Stimulated activated CD4-positive, alpha-beta T cell treated with anti-CD3 and anti-CD28 coated beads, Interleukin-4, amount 100 ng/mL, for 4 hours (primary cell): ENCODE measurements at regions not wholly inside any gene's neighbourhood (a gene's known extent, or its start where the extent isn't known, plus 50 kb on each side); places are given as distances from the start of the nearest gene placed in this dataset.

Source experiments
- DNase-seq, 2 experiments: peaks; one replicate each; pipeline ENCODE4 v3.0.0-alpha.2; 2020

- no peak for DNase-seq
Measured at GRCh38 chr22:46079093-46079860, 71.0 kb upstream of the PPARA start.

GRCh38 chr22:46079861-46080821, 70.2 kb upstream of the PPARA start:
- no peak for DNase-seq

GRCh38 chr22:46081036-46081830, 69.1 kb upstream of the PPARA start:
- no peak for DNase-seq

- DNase-seq: no peak
Measured at GRCh38 chr22:46081831-46082210, 68.5 kb upstream of the PPARA start.

- no peak for DNase-seq
Measured at GRCh38 chr22:46082633-46083032, 67.7 kb upstream of the PPARA start.

- no peak for DNase-seq
Measured at GRCh38 chr22:46083383-46084350, 66.7 kb upstream of the PPARA start.

- DNase-seq: no peak
Measured at GRCh38 chr22:46084376-46084775, 66.0 kb upstream of the PPARA start.

GRCh38 chr22:46084943-46085827, 65.1 kb upstream of the PPARA start:
- DNase-seq: no peak

GRCh38 chr22:46085828-46086576, 64.3 kb upstream of the PPARA start:
- DNase-seq: no peak

- DNase-seq: no peak
Measured at GRCh38 chr22:46086577-46087335, 63.6 kb upstream of the PPARA start.

GRCh38 chr22:46087336-46087690, 63.0 kb upstream of the PPARA start:
- no peak for DNase-seq

- DNase-seq: no peak
Measured at GRCh38 chr22:46087816-46088277, 62.5 kb upstream of the PPARA start.

GRCh38 chr22:46088541-46089311, 61.6 kb upstream of the PPARA start:
- DNase-seq: no peak

- no peak for DNase-seq
Measured at GRCh38 chr22:46089426-46090035, 60.8 kb upstream of the PPARA start.

GRCh38 chr22:46090036-46090591, 60.2 kb upstream of the PPARA start:
- no peak for DNase-seq

GRCh38 chr22:46090631-46091201, 59.6 kb upstream of the PPARA start:
- DNase-seq: no peak

- DNase-seq: no peak
Measured at GRCh38 chr22:46091277-46091977, 58.9 kb upstream of the PPARA start.
